Large intestine (tissue), 3 donors: ENCODE measurements at regions not wholly inside any gene's neighbourhood (a gene's known extent, or its start where the extent isn't known, plus 50 kb on each side); places are given as distances from the start of the nearest gene placed in this dataset.

ENCODE experiments used
- DNase-seq, 2 donors: peaks; one replicate each; pipeline versions ENCODE4 v3.0.0 to v3.0.0-alpha.2; 2013
- H3K27ac ChIP-seq: one replicate; pipeline ENCODE4 v1.5.1; 2013; ENCODE audit warnings: low read length
- H3K27me3 ChIP-seq: 2 replicates; pipeline ENCODE4 v1.6.1; 2013; ENCODE audit warnings: low read length; ENCODE audit not compliant: control insufficient read depth, insufficient read depth
- H3K36me3 ChIP-seq: 2 replicates; pipeline ENCODE4 v1.6.1; 2013; ENCODE audit warnings: low read length; ENCODE audit not compliant: control insufficient read depth, insufficient read depth
- H3K4me1 ChIP-seq: one replicate; pipeline ENCODE4 v1.6.1; 2013; ENCODE audit warnings: low read length; ENCODE audit not compliant: control insufficient read depth, insufficient read depth
- H3K4me3 ChIP-seq: one replicate; pipeline ENCODE4 v1.5.1; 2013; ENCODE audit warnings: low read length
- H3K9me3 ChIP-seq: one replicate; pipeline ENCODE4 v1.6.1; 2013; ENCODE audit warnings: mild to moderate bottlenecking, low read depth, low read length, moderate library complexity; ENCODE audit not compliant: control insufficient read depth
- WGBS: methylation state at CpG from one replicate; pipeline ENCODE4 v1.1.5; 2013; ENCODE audit warnings: low lambda C conversion rate; ENCODE audit not compliant: insufficient coverage; 5-methylcytosine and 5-hydroxymethylcytosine counted together

GRCh38 chr13:90428522-90429210 is 918.8 kb upstream of the MIR17HG start:
- WGBS = no CpG with 5 or more reads among the region's 12 CpGs
- no peaks in the 10 kb centered on the region for H3K36me3 ChIP-seq
- no peak overlapping the region for H3K27ac ChIP-seq
- no peak overlapping the region for H3K4me3 ChIP-seq
- no peak for DNase-seq
- no peaks in the 10 kb centered on the region for H3K9me3 ChIP-seq
- H3K4me1 ChIP-seq = no peaks in the 10 kb centered on the region
- no peaks in the 10 kb centered on the region for H3K27me3 ChIP-seq

GRCh38 chr13:90430127-90430526 is 917.4 kb upstream of the MIR17HG start:
- H3K9me3 ChIP-seq = no peaks in the 10 kb centered on the region
- no peak overlapping the region for H3K27ac ChIP-seq
- no peaks in the 10 kb centered on the region for H3K27me3 ChIP-seq
- H3K4me1 ChIP-seq = no peaks in the 10 kb centered on the region
- WGBS = 90% methylated on average over 2 of the region's 2 CpGs
- no peak for DNase-seq
- no peak overlapping the region for H3K4me3 ChIP-seq
- H3K36me3 ChIP-seq = no peaks in the 10 kb centered on the region

- no peaks in the 10 kb centered on the region for H3K9me3 ChIP-seq
- WGBS = 100% methylated on average over 3 of the region's 4 CpGs
- H3K4me1 ChIP-seq = no peaks in the 10 kb centered on the region
- no peak for DNase-seq
- no peak overlapping the region for H3K27ac ChIP-seq
- no peaks in the 10 kb centered on the region for H3K27me3 ChIP-seq
- no peaks in the 10 kb centered on the region for H3K36me3 ChIP-seq
- no peak overlapping the region for H3K4me3 ChIP-seq
Observed at GRCh38 chr13:90436697-90437096, 910.8 kb upstream of the MIR17HG start.

GRCh38 chr13:90438576-90438975 is 908.9 kb upstream of the MIR17HG start:
- no peaks in the 10 kb centered on the region for H3K4me1 ChIP-seq
- WGBS = 79% methylated on average over 2 of the region's 3 CpGs

GRCh38 chr13:90443268-90443667 is 904.2 kb upstream of the MIR17HG start:
- Histone ChIP-seq H3K36me3 (no peaks in the 10 kb centered on the region), H3K27me3 (no peaks in the 10 kb centered on the region), H3K9me3 (no peaks in the 10 kb centered on the region), H3K4me1 (no peaks in the 10 kb centered on the region), H3K27ac (no peak overlapping the region), H3K4me3 (no peak overlapping the region)
- DNase-seq = no peak
- 69% methylated on average over 3 of the region's 3 CpGs for WGBS

More at GRCh38 chr13:90438576-90438975, 908.9 kb upstream of the MIR17HG start:
- H3K27me3 ChIP-seq = no peaks in the 10 kb centered on the region
- no peak for DNase-seq
- no peak overlapping the region for H3K27ac ChIP-seq
- H3K9me3 ChIP-seq = no peaks in the 10 kb centered on the region
- H3K4me3 ChIP-seq = no peak overlapping the region
- no peaks in the 10 kb centered on the region for H3K36me3 ChIP-seq

- no peaks in the 10 kb centered on the region for H3K36me3 ChIP-seq
- no peaks in the 10 kb centered on the region for H3K9me3 ChIP-seq
- no peaks in the 10 kb centered on the region for H3K4me1 ChIP-seq
- WGBS = 83% methylated on average over 1 of the region's 1 CpG
- H3K27ac ChIP-seq = no peak overlapping the region
- H3K4me3 ChIP-seq = no peak overlapping the region
- no peak for DNase-seq
- no peaks in the 10 kb centered on the region for H3K27me3 ChIP-seq
Observed at GRCh38 chr13:90444232-90444631, 903.3 kb upstream of the MIR17HG start.

- no peak overlapping the region for H3K4me3 ChIP-seq
- H3K27ac ChIP-seq = no peak overlapping the region
- H3K4me1 ChIP-seq = no peaks in the 10 kb centered on the region
- no peaks in the 10 kb centered on the region for H3K9me3 ChIP-seq
- WGBS = no CpG with 5 or more reads among the region's 2 CpGs
- no peaks in the 10 kb centered on the region for H3K27me3 ChIP-seq
- no peaks in the 10 kb centered on the region for H3K36me3 ChIP-seq
- no peak for DNase-seq
Observed at GRCh38 chr13:90445179-90445578, 902.3 kb upstream of the MIR17HG start.

GRCh38 chr13:90447034-90447733 is 900.3 kb upstream of the MIR17HG start:
- H3K36me3 ChIP-seq = no peaks in the 10 kb centered on the region
- no peak overlapping the region for H3K27ac ChIP-seq
- DNase-seq = no peak
- H3K9me3 ChIP-seq = no peaks in the 10 kb centered on the region
- no peak overlapping the region for H3K4me3 ChIP-seq
- no peaks in the 10 kb centered on the region for H3K27me3 ChIP-seq
- 86% methylated on average over 1 of the region's 2 CpGs for WGBS
- H3K4me1 ChIP-seq = no peaks in the 10 kb centered on the region

- no peaks in the 10 kb centered on the region for H3K27me3 ChIP-seq
- no peak overlapping the region for H3K4me3 ChIP-seq
- DNase-seq = no peak
- H3K9me3 ChIP-seq = no peaks in the 10 kb centered on the region
- no peaks in the 10 kb centered on the region for H3K4me1 ChIP-seq
- no peaks in the 10 kb centered on the region for H3K36me3 ChIP-seq
- H3K27ac ChIP-seq = no peak overlapping the region
Observed at GRCh38 chr13:90447734-90448101, 899.8 kb upstream of the MIR17HG start.

- Histone ChIP-seq H3K27me3 (no peaks in the 10 kb centered on the region), H3K4me1 (no peaks in the 10 kb centered on the region), H3K9me3 (no peaks in the 10 kb centered on the region), H3K36me3 (no peaks in the 10 kb centered on the region), H3K27ac (no peak overlapping the region), H3K4me3 (no peak overlapping the region)
- no peak for DNase-seq
- 86% methylated on average over 1 of the region's 2 CpGs for WGBS
Observed at GRCh38 chr13:90448466-90449037, 898.9 kb upstream of the MIR17HG start.
